ENCODE measurements at regions not wholly inside any gene's neighbourhood (a gene's known extent, or its start where the extent isn't known, plus 50 kb on each side); places are given as distances from the start of the nearest gene placed in this dataset.

DNA sequence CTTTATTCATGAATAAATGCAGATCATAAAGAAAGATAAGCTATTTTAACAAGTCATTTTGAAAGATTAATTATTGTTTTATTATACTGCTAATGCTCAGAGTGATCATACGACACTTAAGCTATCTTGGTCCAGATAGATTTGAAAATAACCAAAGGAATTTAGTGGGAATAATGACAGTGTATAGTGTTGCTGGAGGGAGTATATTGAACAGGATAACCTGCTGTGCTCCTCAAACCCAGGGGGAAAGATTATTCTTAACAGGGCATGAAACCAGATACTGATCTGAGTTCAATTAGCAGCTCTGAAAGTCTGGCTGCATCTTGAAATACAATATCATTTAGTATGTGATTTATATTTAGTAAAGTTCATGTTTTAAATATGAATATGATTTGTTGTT is 216.3 kb upstream of the ITGA4 start:
- TF ChIP-seq EZH2 (IDR thresholded peaks at IDR 0.05) = no peak
- peak; percentile 68; the same call in 1 of the 2 replicates for TF ChIP-seq POLR2AphosphoS5 (IDR thresholded peaks at IDR 0.05; ENCODE audit: borderline replicate concordance, low read depth, low read length)
